HG02763 (cell line): ENCODE measurements at regions not wholly inside any gene's neighbourhood (a gene's known extent, or its start where the extent isn't known, plus 50 kb on each side); places are given as distances from the start of the nearest gene placed in this dataset.
"Not testable (repeated sequence)": the region's sequence is repeated elsewhere in the genome, so short reads cannot be mapped to it uniquely, and the experiment has no call there.

Experiments used
- ATAC-seq: cut with Tn5 transposase; IDR thresholded peaks from one replicate; pipeline ENCODE4 v1.9.1; 2021; ENCODE audit warnings: mild to moderate bottlenecking, moderate library complexity; ENCODE audit not compliant: unreplicated experiment

DNA sequence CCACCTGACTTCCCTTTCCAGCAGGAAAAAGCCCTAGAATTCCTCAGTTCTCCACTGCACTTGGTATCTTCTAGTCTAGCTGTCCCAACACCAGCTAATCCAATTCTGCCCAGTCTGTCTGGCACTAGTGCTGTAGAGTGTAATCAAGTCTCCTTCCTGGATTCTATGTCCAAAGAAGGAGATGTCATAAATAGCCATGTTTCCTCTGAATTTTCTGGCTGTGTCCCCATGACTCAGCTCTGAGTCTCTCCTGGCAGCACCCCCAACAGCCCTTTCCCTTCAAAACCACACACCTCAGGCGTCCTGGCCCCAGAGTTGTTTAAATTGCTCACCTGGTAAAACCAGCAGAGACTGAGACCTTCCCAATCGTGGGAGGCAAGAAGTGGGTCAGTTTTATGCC, 197.2 kb downstream of the GRXCR1 start:
- ATAC-seq, result no peak

DNA sequence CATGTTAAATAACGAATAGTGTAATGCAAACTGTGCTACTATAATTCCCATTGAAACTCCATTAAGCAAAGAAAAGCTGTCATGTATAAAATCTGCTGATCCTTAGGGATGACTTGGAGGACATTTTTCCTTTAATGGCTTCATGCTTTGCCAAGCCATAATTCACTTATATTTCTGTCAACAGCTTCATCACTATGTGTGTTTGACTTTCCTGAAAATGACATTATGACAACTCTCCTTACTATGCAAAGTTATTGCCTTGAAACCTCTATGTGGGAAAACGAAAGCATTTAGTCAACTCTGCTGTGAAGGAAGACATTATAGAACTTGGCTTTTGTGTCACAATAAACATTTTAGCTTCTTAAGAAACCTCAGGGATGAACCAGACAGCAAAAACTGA, 210.5 kb downstream of the GRXCR1 start:
- ATAC-seq, result no peak

DNA sequence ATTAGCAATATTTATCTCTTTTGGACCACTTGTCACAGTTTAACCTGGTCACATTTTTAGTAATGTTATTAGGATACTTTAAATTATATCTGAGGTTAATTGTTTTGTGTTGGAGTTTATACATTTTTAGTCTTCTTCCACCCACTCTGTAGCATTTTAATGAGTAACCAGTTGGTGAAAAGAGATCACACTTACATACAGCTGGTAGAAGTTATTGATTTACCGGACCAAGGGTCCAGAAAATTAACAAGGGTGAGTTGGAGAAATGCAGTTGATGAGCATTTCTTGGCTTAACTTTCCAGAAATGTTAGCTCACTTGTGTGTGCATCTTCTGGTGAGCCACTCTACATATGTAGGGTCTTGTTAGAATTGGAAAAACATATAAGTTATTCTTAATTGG, 219.6 kb downstream of the GRXCR1 start:
- no peak for ATAC-seq

DNA sequence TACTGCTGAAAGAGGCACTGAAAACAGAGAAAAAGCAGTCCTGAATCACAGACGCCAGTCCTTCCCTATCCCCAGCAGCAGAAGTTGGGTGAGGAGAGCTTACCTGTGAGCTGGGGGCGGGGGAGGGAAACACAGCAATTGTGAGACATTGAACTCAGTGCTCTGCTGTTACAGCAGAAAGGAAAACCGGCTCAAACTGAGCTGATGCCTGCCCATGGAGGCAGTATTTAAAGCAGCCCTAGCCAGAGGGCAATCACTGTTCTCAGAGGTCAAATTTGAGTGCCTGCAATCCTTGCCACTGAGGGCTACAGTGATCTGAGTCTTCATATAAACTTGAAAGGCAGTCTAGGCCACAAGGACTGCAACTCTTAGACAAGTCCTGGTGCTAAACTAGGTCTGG, 220.7 kb downstream of the GRXCR1 start:
- no peak for ATAC-seq

DNA sequence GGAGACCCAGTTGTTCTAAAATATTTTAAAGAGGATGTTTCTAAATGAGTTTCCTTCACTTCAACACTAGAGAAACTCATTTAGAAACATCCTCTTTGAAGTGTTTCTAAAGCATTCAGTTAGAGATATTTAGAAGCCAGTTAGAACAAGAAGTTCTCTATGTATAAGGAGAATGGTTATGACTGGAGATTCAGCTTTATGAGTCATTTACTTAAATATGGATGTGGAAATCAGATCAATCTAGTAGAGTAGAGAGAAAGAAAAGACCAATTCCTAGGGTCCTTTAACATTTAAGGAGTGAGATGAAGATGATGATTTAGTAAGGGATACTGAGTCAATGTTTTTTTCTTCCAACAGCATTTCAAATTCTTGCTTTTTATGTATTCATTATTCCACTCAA, 234.1 kb downstream of the GRXCR1 start:
- no peak for ATAC-seq

DNA sequence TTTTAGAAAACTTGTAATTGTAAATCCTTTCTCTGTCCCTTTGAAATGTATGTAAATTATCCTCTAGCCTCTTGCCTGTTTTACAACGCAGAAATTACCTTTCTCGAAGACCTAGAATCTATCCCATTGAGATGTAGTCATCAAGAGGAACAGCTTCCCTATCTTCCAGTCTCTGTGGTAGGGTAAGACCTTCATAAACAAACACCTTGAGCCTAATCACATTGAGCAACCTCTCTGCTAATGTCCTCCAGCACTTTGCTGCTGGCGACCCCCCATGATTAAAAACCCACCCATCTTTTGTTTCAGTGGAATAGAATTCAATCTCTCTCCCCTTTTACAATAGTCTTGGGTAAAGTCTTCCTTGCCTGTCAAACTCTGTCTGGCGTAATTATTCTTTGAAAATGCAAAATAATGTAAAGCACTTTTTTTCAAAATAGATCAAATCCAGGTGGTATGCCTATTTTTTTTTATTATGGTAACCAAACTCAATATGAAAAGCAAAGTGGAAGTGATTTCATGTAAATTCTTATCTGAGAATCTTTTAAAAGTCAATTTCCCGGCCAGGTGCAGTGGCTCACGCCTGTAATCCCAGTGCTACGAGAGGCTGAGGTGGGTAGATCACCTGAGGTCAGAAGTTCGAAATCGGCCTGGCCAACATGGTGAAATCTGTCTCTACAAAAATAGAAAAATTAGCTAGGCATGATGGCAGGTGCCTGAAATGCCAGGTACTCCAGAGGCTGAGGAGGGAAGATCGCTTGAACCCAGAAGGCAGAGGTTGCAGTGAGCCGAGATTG, 237.9 kb downstream of the GRXCR1 start:
- no peak for ATAC-seq

DNA sequence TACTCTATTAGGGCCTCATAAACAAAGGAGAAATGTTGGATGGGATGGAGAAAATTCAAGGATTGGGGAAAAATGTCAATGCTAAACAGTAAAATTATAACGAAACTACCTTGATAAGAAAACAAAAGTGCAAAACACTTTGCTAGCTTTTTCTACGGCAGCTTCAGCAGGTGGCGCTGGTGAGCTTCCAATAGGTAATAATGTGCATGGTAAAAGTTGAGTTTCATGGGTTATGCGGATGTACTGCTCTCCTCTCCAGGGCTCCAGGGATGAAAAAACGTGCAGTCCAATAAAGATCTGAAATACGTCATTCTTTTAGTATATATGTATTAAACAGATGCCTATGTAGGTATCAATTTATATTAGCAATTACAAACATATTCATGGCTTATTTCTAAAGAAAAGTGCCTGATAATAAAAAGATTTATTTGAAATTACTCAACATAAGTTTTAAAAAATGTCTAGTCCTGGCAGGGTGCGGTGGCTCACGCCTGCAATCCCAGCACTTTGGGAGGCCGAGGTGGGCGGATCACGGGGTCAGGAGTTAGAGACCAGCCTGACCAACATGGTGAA, 239.6 kb downstream of the GRXCR1 start:
- no peak for ATAC-seq

DNA sequence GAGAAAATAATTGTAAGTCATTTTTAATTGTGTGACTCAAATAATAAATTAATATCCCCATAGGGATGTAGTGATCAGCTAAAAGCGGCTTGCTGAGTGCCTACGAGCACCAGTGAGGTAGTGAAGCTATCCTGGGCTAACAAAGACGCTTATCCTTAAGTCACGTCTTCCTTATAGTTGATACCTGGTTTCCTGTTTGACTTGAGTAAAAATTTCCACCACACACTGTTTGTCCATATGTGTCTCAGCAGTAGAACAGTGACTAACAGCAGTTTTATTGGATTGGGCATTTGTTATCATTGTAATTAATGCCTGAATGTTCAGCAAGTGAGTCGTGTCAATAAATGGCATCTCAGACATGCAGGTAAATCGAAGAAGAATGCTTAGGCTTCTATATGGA, 241.1 kb downstream of the GRXCR1 start:
- no peak for ATAC-seq

DNA sequence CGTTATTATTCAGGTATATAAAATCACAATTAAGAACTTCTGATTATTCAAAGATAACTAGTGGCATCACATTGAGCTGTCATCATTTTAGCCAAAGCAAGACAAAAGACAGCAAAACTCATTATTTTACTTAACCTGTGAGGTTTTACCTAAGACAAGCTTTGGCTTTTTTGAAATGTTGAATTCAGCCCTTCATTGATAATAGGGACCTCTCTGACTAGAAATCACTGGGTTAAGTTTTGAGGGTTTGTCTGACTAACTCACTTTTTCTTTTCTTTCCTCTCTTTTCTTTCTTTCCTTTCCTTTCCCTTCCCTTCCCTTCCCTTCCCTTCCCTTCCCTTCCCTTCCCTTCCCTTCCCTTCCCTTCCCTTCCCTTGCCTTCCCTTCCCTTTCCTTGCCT, 244.2 kb downstream of the GRXCR1 start:
- ATAC-seq, result no peak

DNA sequence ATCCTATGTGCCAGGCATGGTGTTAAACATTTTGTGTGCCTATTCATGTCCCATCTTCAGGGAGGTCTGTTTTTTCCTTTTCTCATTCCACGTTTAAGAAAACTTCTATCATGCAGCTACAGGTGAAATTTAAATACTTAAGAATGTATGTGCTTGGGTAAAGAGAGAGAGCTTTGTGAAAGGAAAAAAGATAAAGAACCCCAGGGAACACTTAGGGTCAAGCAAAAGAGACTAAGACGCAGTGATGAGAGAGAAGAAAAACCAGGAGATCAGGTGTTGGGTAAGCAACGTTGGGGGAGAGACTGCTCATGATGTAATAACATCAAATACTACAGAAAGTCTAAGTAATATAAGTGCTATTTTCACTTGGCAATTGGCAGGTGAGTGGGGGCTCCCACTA, 253.7 kb downstream of the GRXCR1 start:
- ATAC-seq, result no peak

DNA sequence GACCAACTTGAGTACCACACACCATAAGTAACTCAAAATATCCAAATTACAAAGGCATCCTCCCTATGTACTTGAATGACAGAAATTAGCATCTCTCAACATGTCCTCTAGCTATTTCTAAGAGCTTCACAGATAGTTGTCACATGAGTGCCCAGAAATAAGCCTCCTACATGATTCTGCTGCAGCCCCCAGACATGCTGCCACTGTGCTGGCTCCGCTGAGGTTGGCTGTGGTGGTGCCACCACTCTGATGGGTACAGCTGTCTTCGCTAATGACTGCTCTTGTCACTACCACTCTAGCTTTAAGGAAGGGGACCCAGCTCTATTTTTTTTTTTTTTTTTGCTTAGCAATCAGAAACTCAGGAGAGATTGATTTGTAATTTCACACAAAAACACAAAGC, 256.0 kb downstream of the GRXCR1 start:
- no peak for ATAC-seq

DNA sequence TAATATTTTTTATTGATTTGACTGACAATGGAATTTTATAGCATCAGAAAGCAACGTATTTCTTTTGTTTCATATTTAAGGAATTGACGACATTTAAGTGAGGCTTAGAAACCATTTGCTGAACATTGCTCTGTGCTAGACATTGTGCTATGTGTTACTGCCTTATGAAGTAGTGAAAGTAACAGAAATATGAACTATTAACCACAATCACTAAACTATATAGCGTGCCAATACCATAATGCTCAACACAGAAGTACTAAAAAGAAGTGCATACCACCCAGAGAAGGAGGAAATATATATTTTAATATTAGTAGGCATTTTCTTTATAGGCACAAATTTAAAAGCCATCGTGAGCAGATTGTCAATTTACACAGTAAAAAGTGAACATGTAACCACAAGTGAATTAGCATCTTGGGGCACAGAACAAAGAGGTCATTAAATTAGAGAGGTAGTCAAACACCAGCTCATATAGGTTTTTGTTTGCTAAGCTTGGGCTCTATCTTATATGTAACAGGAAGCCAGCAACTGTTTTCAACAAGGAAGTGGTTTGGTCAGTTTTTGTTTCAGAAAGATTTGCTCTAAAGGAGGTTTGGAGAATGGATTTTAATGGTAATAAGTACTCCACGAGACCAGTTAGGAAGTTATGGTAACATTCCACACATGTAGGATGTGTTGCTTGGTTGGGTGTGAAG, 270.7 kb downstream of the GRXCR1 start:
- no peak for ATAC-seq

DNA sequence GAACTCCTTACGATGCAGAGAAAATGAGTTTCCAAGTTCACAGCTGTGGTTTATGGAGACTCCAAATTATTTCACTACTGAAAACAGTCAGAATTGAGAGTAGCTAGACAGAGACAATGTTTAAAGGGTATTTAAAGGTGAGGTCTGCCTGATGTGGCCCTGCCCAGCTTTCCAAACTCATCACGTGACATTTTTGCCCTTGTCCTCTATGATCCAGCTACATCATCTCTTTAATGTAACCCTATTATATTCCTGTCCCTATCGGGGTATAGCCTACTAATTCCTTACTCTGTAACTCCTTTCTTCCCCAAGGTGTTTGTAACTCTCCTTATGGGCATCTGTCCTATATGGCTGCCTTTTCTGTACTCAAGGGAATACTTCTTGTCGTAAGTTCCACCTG, 297.2 kb downstream of the GRXCR1 start:
- no peak for ATAC-seq

DNA sequence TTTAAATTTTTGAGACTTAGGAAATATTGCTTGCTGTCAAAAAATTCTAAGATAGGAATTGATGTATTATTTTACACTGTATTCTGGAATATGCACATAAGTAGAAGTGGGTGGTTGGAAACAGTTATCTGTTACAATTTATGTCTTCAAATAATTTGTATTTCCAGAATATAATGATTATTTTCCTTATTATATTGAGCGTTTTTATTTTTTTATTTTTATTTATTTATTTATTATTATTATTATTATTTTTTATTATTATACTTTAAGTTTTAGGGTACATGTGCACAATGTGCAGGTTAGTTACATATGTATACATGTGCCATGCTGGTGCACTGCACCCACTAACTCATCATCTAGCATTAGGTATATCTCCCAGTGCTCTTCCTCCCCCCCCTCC, 320.1 kb downstream of the GRXCR1 start:
- ATAC-seq, result not testable (repeated sequence)

DNA sequence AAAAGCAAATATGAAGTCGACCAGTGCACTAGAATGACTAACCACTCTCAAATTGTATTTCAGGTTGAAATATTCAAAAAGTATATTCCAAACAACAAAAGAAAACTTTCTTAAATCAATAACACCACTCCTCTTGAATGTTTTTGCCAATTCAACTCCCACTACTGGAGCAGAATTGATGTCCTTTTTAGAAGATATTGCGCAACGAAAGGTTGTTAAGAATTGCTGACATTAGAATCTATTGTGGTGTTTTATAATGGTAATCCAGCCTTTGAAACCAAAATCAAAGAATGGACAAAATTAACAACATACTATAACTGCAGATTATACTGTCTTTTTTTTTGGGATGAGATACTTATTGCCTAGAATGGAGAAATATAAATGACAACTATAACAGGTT, 331.3 kb downstream of the GRXCR1 start:
- no peak for ATAC-seq

DNA sequence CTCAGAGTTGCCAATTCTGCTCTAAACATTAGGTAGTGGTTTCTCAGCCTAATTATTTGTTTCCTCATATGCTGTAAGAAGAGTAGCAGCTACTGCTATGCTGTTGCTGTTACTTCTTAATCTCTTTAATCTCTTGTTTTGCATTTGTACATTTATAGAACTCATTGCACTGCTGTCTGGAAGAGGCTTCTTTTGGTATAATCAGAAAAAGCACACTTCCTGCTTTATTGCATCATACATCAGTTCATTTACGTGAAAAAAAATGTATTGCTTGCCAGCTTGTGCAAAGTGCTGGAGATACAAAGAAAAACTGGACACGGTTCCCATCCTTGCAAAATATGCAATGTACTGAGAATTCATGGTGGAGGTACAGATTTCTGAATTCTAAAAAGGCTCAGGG, 332.0 kb downstream of the GRXCR1 start:
- no peak for ATAC-seq

DNA sequence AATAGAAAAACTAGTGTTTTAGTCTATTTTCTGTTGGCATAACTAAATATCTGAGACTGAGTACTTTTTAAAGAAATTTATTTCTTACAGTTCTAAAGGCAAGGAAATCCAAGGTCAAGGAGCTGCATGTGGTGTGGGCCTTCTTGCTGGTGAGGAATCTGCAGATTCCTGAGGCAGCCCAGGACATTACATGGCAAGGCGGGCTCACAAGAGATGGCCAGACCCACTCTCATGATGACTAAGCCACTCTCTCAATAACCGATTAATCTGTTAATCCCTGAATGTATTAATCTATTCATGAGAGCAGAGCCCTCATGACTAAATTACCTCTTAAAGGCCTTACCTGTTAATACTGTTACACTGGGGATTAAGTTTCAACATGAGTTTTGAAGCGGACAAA, 340.8 kb downstream of the GRXCR1 start:
- ATAC-seq, result no peak

DNA sequence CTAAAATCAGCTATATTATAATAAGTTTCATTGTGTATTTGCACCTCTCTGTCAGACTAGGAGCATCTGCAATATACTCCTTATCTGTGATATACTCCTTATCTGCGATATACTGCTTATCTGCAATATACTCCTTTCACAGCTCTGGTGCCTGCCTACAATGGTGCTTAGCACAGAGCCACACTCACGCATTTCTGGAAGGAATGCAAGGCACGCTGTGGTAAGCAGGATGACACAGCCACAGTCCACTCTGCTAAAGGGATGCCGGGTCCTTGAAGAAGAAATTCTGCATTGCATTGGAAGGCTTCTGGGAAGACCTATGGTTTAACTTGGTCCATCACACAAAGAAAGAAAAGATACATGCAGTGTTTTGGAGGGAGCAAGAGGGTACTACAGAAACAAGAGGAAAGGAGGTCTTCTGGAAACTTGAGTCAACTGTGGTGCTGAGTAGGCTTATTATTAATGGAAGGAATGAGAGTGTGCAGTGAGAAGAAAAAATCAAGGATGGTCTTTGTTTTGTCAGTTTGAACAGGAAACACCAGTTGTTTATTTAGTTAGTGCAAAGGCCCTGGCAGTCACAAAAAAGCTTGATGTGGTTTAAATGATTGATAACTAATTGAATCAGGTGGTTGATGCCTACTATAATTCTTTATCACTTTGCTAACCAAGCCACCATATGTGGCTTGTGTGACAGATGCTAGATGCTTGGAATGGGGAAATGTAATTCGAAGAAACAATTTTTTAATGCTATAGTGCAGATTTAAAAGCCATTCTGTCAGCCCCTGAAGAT, 342.3 kb downstream of the GRXCR1 start:
- ATAC-seq, result no peak

DNA sequence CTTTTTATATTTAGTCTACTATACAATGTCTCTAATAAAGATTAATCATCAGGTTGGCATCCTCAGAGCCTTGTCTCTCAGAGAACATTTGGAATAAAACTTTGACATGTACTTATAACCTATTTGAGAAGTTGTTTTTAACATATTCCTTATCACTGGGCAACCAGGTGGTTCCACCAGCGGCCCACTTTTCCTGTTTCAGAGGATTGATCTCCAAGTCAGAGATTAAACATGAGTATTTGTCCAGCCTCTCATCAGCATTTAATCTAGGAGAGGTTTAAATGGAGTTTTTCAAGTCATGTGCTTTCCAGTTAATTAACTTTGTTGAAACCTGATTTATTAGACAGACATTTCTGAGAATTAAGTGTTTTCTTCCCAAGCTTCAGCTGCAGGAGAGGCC, 345.5 kb downstream of the GRXCR1 start:
- ATAC-seq, result no peak

DNA sequence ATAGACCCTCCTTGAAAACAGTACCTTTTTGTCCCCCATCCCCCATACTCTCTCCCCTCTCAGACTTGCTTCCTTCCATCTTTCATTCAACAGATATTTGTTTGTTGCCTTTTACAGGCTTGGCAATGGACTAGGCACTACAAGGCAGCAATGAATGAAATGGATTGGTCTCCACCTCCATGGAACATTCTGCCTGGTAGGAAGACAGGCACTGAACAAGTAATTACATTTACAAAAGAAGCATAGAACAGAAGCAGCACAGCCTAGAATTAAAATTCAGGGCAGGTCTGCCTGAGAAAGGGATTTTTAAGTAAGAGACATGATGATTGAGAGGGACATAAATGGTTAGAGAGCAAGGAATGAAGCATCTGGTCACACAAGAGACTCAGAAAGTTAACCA, 346.1 kb downstream of the GRXCR1 start:
- ATAC-seq, result no peak

DNA sequence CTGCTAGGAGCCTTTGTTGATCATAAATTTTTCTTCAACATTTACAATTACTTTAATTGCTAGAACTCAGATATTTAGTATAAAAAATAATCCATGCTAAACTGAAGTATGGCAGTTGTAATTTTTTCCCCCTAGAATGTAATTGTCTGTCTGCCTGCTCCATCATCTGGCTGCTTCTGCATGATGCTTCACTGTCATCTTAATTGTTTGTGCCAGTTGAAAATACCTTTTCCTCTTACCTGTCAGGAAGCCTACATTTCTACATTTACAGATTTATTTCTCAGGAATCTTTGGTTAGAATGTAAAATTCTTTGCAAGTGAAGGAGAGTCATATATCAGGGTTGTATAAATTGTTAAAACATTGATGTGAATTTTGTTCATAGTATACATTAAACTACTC, 348.6 kb downstream of the GRXCR1 start:
- no peak for ATAC-seq

DNA sequence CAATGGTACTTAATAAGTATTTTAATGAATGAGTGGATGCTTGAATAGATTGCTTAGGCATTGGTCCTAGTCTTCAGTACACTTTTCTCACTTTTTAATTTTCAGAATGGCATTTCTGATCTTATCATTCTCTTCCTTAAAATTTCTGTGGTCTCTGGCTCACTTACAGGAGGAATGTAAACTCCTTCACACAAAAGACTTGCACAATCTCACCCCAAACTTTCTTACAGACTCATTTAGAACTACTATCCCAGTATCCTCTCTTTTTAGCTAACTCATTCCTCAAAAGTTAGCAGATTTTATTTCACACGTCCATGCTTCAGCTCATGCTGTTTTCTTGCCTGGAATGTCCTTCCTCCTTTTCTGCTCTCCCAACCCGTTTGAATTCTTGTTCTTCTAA, 350.1 kb downstream of the GRXCR1 start:
- ATAC-seq, result no peak
